ENCODE measurements at regions not wholly inside any gene's neighbourhood (a gene's known extent, or its start where the extent isn't known, plus 50 kb on each side); places are given as distances from the start of the nearest gene placed in this dataset.

DNA sequence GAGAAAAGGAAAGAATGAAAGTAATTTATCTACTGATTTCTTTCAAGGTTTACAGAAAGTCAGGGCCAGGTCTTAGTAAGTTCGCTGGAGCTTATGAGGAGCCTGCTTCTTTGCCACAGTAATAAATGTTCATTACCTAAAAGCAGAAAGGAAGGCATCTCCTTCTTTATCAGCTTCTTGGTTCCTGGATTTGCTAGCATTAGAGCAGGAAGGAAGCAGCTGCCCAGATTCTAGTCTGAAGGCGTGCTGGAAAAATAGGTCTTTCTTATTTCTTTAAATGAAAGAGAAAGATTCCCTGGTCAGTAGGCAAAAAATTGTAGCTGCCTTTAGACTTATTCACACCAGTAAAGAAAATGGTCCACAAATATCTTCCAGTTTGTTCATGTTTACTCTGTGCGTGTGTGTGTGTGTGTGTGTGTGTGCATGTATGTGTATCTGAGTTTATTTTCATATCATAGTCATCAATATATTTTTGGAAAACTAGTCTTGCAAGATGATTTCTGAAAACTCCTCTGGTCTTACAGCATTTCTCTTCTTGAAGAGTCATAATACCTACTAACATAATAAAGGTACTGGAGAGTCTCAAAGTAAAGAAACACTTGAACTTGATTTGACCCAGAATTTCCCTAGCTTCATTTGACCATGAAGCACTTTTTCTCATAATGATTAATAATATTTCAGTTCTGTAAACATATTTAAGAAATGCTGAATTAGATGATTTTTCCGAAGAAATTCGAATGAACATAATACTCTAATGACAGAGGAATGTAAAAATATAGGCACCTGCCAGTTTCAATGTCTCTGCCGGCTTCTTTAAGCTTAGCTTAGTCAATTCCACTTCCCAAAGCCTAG lies 255.3 kb upstream of the ZPLD1 start:
- TF ChIP-seq EZH2 (IDR thresholded peaks at IDR 0.05) (no peak), FOSL1 (IDR thresholded peaks at IDR 0.05; ENCODE audit: low read depth) (no peak), POLR2A (IDR thresholded peaks at IDR 0.05; ENCODE audit: borderline replicate concordance, extremely low read depth, insufficient read depth, insufficient read length) (no peak), SIN3A (IDR thresholded peaks at IDR 0.05; ENCODE audit: low read depth) (no peak), YY1 (IDR thresholded peaks at IDR 0.05; ENCODE audit: extremely low read depth, insufficient replicate concordance, low read depth, low read length) (no peak)
- TF ChIP-seq, protein P1, sequence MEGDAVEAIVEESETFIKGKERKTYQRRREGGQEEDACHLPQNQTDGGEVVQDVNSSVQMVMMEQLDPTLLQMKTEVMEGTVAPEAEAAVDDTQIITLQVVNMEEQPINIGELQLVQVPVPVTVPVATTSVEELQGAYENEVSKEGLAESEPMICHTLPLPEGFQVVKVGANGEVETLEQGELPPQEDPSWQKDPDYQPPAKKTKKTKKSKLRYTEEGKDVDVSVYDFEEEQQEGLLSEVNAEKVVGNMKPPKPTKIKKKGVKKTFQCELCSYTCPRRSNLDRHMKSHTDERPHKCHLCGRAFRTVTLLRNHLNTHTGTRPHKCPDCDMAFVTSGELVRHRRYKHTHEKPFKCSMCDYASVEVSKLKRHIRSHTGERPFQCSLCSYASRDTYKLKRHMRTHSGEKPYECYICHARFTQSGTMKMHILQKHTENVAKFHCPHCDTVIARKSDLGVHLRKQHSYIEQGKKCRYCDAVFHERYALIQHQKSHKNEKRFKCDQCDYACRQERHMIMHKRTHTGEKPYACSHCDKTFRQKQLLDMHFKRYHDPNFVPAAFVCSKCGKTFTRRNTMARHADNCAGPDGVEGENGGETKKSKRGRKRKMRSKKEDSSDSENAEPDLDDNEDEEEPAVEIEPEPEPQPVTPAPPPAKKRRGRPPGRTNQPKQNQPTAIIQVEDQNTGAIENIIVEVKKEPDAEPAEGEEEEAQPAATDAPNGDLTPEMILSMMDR (IDR thresholded peaks at IDR 0.05 in 2 of 3, conservative IDR thresholded peaks at IDR 0.05 in 1 of 3; ENCODE audit: borderline replicate concordance in 1 of 3, insufficient read depth in 1 of 3, low read depth in 2 of 3, low read length in 2 of 3), result no peak
- TF ChIP-seq, protein P2, sequence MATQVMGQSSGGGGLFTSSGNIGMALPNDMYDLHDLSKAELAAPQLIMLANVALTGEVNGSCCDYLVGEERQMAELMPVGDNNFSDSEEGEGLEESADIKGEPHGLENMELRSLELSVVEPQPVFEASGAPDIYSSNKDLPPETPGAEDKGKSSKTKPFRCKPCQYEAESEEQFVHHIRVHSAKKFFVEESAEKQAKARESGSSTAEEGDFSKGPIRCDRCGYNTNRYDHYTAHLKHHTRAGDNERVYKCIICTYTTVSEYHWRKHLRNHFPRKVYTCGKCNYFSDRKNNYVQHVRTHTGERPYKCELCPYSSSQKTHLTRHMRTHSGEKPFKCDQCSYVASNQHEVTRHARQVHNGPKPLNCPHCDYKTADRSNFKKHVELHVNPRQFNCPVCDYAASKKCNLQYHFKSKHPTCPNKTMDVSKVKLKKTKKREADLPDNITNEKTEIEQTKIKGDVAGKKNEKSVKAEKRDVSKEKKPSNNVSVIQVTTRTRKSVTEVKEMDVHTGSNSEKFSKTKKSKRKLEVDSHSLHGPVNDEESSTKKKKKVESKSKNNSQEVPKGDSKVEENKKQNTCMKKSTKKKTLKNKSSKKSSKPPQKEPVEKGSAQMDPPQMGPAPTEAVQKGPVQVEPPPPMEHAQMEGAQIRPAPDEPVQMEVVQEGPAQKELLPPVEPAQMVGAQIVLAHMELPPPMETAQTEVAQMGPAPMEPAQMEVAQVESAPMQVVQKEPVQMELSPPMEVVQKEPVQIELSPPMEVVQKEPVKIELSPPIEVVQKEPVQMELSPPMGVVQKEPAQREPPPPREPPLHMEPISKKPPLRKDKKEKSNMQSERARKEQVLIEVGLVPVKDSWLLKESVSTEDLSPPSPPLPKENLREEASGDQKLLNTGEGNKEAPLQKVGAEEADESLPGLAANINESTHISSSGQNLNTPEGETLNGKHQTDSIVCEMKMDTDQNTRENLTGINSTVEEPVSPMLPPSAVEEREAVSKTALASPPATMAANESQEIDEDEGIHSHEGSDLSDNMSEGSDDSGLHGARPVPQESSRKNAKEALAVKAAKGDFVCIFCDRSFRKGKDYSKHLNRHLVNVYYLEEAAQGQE (IDR thresholded peaks at IDR 0.05; ENCODE audit: low read depth), result no peak

Data from HCT116 (cell line).